Omental fat pad (tissue), 3 donors: ENCODE measurements at regions not wholly inside any gene's neighbourhood (a gene's known extent, or its start where the extent isn't known, plus 50 kb on each side); places are given as distances from the start of the nearest gene placed in this dataset.

ENCODE experiments used
- ATAC-seq: fragments of 150-250 bp; one replicate; pipeline ENCODE4 v1.9.1; 2016; ENCODE audit warnings: mild to moderate bottlenecking, moderate library complexity; ENCODE audit not compliant: low FRiP score
- DNase-seq: peaks from one replicate; pipeline ENCODE4 v3.0.0-alpha.2; 2019; ENCODE audit warnings: low spot score
- TF ChIP-seq, protein P1 (sequence below), 3 donors: fragments of 450-650 bp; IDR thresholded peaks; one replicate each; pipeline ENCODE4 v1.5.1; 2016 to 2017; ENCODE audit warnings: antibody characterized with exemption in 3 of 3, mild to moderate bottlenecking in 3 of 3, moderate library complexity in 2 of 3

DNA sequence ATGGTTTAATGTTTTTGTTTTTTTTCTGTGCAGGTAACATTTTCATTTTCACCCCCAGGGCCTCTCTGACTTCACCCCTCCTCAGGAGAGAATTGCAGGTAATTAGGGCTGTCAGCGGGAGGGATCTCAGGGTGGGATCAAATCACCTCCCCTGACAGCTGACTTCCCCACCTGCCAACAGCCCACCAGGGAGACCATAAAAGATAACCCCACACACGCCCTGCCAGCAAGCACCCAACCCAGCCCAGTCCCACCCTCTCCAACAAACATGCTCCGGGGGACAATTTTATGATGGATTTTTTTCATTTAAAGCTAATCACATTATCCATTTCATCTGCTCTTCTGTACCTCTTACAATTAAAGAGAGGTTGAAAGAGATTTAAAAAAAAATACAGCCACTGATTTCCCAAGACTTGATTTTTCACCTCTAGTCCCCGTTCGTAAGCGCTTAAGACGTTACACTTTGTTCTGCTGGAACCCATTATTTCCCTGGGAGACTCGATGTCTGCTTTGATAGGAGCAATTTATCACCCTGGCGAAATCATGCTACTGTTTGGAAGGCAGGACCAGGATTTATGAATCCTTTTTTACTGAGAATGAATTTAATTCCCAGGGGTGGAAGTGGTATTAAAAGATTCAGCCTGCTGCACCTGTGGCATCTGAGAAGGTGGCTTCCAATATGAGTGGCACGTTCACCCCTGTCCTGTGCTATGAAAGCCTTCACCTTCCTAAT, 232.9 kb upstream of the ID2 start:
- TF ChIP-seq, protein P1, sequence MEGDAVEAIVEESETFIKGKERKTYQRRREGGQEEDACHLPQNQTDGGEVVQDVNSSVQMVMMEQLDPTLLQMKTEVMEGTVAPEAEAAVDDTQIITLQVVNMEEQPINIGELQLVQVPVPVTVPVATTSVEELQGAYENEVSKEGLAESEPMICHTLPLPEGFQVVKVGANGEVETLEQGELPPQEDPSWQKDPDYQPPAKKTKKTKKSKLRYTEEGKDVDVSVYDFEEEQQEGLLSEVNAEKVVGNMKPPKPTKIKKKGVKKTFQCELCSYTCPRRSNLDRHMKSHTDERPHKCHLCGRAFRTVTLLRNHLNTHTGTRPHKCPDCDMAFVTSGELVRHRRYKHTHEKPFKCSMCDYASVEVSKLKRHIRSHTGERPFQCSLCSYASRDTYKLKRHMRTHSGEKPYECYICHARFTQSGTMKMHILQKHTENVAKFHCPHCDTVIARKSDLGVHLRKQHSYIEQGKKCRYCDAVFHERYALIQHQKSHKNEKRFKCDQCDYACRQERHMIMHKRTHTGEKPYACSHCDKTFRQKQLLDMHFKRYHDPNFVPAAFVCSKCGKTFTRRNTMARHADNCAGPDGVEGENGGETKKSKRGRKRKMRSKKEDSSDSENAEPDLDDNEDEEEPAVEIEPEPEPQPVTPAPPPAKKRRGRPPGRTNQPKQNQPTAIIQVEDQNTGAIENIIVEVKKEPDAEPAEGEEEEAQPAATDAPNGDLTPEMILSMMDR (IDR thresholded peaks at IDR 0.05): no peak
- ATAC-seq: no peak

GRCh38 chr2:8451273-8451672, 230.6 kb upstream of the ID2 start:
- DNase-seq: no peak
- no peak for ATAC-seq
- TF ChIP-seq, protein P1 (IDR thresholded peaks at IDR 0.05): no peak

More for the DNA sequence above, 232.9 kb upstream of the ID2 start:
- no peak for DNase-seq

DNA sequence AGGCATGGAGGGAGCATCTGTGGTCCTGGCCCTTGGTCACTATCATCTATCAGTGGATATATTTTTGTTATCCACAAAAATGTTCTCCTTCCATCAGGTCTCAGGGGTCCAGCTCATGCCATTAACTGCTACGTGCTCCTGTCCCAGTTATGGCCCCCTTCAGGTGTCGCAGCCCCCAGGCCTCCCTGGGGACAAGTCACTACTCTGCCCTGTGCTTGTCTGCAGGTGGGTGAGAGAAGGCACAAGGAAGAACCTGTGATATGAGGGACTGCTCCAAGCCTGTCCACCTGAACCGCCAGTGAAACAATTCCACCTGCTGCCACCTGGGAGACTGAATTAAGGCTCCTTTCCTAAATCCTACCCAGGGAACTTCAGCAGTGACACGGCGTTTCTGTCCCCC, 229.6 kb upstream of the ID2 start:
- TF ChIP-seq, protein P1 (IDR thresholded peaks at IDR 0.05): no peak
- ATAC-seq: no peak
- DNase-seq: no peak

- TF ChIP-seq, protein P1 (IDR thresholded peaks at IDR 0.05): no peak
- DNase-seq (no peak), ATAC-seq (no peak)
These were observed 228.6 kb upstream of the ID2 start for GRCh38 chr2:8452979-8453903.

GRCh38 chr2:8453904-8454302, 228.0 kb upstream of the ID2 start:
- TF ChIP-seq, protein P1 (IDR thresholded peaks at IDR 0.05): no peak
- DNase-seq: no peak
- ATAC-seq: no peak

DNA sequence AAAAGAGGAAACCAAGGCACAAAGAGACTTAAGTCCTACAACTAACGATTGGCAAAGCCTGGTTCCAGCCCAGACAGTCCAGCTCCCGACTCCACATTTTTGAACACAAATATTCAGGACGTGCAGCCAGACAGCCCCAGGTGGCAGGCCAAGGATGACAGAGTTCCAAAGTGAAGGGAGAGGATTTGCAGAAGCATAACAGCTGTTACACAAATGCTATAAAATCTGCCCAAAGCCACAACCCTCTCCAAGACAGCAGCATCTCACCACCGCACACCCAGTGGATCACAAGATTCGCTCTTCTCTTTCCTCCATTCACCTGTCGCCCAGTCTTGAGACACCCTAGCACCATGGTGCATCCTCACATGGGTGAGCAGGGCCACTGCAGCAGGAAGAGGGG, 227.1 kb upstream of the ID2 start:
- TF ChIP-seq, protein P1 (IDR thresholded peaks at IDR 0.05): no peak
- no peak for DNase-seq
- ATAC-seq: no peak
